Osteocyte (in vitro differentiated cells): ENCODE measurements at regions not wholly inside any gene's neighbourhood (a gene's known extent, or its start where the extent isn't known, plus 50 kb on each side); places are given as distances from the start of the nearest gene placed in this dataset.

ENCODE experiments used
- DNase-seq: peaks from one replicate; pipeline ENCODE4 v3.0.0; 2021; ENCODE audit warnings: mixed read lengths; ENCODE audit not compliant: unreplicated experiment; ENCODE audit errors: extremely low spot score
- H3K27ac Mint-ChIP-seq: one replicate; pipeline ENCODE4 v1.8.0; 2021; ENCODE audit warnings: mild to moderate bottlenecking, mixed read lengths; ENCODE audit not compliant: unreplicated experiment
- H3K27me3 Mint-ChIP-seq: one replicate; pipeline ENCODE4 v1.8.0; 2021; ENCODE audit warnings: mixed read lengths; ENCODE audit not compliant: unreplicated experiment
- H3K36me3 Mint-ChIP-seq: one replicate; pipeline ENCODE4 v1.8.0; 2021; ENCODE audit warnings: mixed read lengths; ENCODE audit not compliant: unreplicated experiment
- H3K4me1 Mint-ChIP-seq: one replicate; pipeline ENCODE4 v1.8.0; 2021; ENCODE audit warnings: mixed read lengths; ENCODE audit not compliant: unreplicated experiment
- H3K4me3 Mint-ChIP-seq: one replicate; pipeline ENCODE4 v1.8.0; 2021; ENCODE audit warnings: mild to moderate bottlenecking, moderate library complexity, mixed read lengths; ENCODE audit not compliant: unreplicated experiment
- H3K9me3 Mint-ChIP-seq: one replicate; pipeline ENCODE4 v1.8.0; 2021; ENCODE audit warnings: mixed read lengths; ENCODE audit not compliant: unreplicated experiment
- TF ChIP-seq, protein P1 (sequence below): fragments of 200-600 bp; sonication (generic); IDR thresholded peaks from 2 replicates; pipeline ENCODE4 v1.5.0; 2021; ENCODE audit warnings: antibody characterized with exemption, mild to moderate bottlenecking, moderate library complexity

DNA sequence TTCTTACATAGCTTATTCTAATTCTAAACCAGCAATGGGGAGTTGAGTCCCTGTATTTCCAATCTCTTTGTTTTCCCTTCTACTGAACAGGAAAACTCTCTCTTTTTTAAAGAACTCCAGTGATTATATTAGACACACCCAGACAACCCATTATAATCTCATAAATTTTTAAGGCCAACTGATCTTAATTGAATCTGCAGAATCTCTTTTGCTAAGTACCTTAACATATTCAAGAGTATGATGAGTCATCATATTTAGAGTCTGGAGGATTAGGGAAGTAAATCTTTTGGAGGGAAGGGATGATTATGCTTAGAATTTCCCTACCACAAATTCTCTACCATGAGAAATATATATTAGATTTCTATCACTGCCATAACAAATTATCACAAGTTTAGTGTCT lies 705.1 kb downstream of the CENPC start:
- no peak for DNase-seq
- Mint-ChIP-seq H3K27ac (no peak overlapping the region), H3K4me3 (no peak overlapping the region), H3K36me3 (no peaks in the 10 kb centered on the region), H3K9me3 (peaks cover 9% of the 10 kb centered on the region), H3K4me1 (no peaks in the 10 kb centered on the region), H3K27me3 (no peaks in the 10 kb centered on the region)
- TF ChIP-seq, protein P1, sequence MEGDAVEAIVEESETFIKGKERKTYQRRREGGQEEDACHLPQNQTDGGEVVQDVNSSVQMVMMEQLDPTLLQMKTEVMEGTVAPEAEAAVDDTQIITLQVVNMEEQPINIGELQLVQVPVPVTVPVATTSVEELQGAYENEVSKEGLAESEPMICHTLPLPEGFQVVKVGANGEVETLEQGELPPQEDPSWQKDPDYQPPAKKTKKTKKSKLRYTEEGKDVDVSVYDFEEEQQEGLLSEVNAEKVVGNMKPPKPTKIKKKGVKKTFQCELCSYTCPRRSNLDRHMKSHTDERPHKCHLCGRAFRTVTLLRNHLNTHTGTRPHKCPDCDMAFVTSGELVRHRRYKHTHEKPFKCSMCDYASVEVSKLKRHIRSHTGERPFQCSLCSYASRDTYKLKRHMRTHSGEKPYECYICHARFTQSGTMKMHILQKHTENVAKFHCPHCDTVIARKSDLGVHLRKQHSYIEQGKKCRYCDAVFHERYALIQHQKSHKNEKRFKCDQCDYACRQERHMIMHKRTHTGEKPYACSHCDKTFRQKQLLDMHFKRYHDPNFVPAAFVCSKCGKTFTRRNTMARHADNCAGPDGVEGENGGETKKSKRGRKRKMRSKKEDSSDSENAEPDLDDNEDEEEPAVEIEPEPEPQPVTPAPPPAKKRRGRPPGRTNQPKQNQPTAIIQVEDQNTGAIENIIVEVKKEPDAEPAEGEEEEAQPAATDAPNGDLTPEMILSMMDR, result no peak

DNA sequence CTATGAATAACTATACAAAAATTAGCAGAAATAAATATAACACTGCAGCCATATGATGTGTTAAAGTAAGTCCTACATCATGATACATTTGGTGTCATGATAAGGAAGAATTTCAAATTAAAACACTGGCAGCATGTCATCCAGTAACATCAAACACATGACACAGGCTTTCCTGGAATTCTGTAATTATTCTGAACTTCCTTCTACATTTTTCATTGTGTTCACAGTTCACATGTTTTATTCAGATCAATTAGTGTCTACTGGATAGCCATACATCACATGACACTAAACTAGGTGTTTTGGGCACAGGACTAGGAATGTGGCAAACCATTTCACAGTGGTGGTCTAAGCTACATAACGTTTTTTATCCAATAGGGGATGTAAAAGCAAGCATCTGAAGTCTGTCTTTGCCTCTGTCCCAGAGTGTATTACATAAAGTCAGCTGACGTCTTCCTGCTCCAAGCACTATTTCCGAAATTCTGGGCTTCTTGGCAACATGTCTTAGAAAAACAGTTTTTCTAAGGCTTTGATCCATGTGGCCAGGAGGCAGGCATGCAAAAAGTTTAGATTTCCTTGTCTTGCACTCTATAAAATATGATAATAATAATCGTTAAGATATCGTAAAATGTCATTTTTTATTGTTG lies 707.9 kb downstream of the CENPC start:
- DNase-seq, result no peak
- H3K27me3 Mint-ChIP-seq, result no peaks in the 10 kb centered on the region
- H3K4me1 Mint-ChIP-seq, result peaks cover 2% of the 10 kb centered on the region
- no peak overlapping the region for H3K4me3 Mint-ChIP-seq
- H3K36me3 Mint-ChIP-seq, result no peaks in the 10 kb centered on the region
- peaks cover 9% of the 10 kb centered on the region for H3K9me3 Mint-ChIP-seq
- no peak overlapping the region for H3K27ac Mint-ChIP-seq
- TF ChIP-seq, protein P1, result no peak

DNA sequence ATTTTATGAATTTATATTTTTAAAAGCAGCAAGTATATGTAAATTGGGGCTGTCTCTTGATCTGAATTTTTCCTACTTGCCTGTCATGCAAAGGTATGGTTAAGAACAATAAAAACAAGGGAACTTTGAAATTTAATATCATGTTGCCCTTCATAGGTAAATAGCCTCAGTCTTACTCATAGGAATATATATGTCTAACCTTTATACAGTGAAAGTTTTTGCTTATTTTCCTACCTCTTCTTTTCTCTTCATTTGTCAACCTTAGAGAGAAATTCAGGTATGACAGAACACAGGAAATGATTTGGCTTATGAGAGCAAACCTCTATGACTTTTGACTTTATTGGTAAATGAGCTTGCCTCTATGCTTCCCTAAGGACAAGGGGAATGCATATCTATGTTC lies 716.0 kb downstream of the CENPC start:
- DNase-seq, result no peak
- H3K4me3 Mint-ChIP-seq, result no peak overlapping the region
- H3K36me3 Mint-ChIP-seq, result no peaks in the 10 kb centered on the region
- H3K27me3 Mint-ChIP-seq, result no peaks in the 10 kb centered on the region
- TF ChIP-seq, protein P1, result no peak
- H3K9me3 Mint-ChIP-seq, result peaks cover 16% of the 10 kb centered on the region
- H3K4me1 Mint-ChIP-seq, result peaks cover 2% of the 10 kb centered on the region
- H3K27ac Mint-ChIP-seq, result no peak overlapping the region

DNA sequence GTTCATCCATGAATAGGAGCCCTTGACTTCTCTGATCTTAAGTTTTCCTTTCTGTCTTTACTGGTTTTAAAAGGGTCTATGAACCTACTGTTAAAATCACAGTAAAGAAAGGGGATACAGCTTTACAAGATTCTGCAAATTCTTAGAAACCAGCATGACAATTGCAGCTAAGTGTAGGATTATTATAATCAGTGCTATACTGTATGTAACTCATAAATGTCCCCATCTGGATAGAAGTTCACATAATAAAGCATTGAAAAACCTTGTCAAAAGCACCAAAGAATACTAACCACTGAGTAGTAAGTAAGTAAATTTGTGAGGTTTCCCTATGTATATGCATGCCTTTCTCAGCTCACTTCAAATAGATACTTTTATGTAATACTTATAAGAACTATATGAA lies 724.6 kb downstream of the CENPC start:
- H3K9me3 Mint-ChIP-seq, result peaks cover 11% of the 10 kb centered on the region
- no peak for DNase-seq
- no peak overlapping the region for H3K27ac Mint-ChIP-seq
- no peaks in the 10 kb centered on the region for H3K4me1 Mint-ChIP-seq
- H3K4me3 Mint-ChIP-seq, result no peak overlapping the region
- TF ChIP-seq, protein P1, result no peak
- no peaks in the 10 kb centered on the region for H3K27me3 Mint-ChIP-seq
- H3K36me3 Mint-ChIP-seq, result no peaks in the 10 kb centered on the region

DNA sequence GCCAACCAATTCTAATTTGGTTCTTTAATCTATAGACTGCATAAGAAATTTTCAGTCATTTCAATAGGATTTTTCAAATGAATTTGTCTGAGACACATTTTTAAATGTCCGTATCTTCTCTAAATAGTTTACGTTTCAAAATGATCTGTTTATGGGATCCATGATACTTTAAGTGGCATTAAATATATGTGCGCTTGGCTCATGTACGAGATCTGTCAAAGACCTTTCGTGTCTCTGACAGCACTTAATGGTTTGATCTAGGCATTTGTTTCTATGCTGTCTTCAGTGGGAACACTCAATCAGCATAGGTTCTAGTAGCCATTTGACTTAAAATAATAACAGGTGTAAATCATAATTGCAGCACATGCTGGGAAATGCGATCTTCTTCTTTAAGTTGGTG lies 731.0 kb downstream of the CENPC start:
- Mint-ChIP-seq H3K4me1 (no peaks in the 10 kb centered on the region), H3K4me3 (no peak overlapping the region), H3K27ac (no peak overlapping the region), H3K9me3 (no peaks in the 10 kb centered on the region), H3K36me3 (no peaks in the 10 kb centered on the region), H3K27me3 (no peaks in the 10 kb centered on the region)
- no peak for DNase-seq
- TF ChIP-seq, protein P1, result no peak
